ENCODE measurements at regions not wholly inside any gene's neighbourhood (a gene's known extent, or its start where the extent isn't known, plus 50 kb on each side); places are given as distances from the start of the nearest gene placed in this dataset.

GRCh38 chr14:65259000-65259399 lies 153.5 kb upstream of the FUT8 start:
- no peaks in the 10 kb centered on the region for H3K27me3 ChIP-seq
- H3K4me1 ChIP-seq: peaks cover 13% of the 10 kb centered on the region
- H3K4me3 ChIP-seq: no peak overlapping the region
- intact Hi-C loops (cut with DNase I): no loop called here
- no peak for DNase-seq (ENCODE audit: extremely low spot score in 2 of 2)
- H3K36me3 ChIP-seq: no peaks in the 10 kb centered on the region
- TF ChIP-seq POLR2A (IDR thresholded peaks at IDR 0.05) (no peak), POLR2AphosphoS5 (IDR thresholded peaks at IDR 0.05; ENCODE audit: insufficient read depth in 1 of 2, low read depth in 1 of 2) (no peak), CTCF (IDR thresholded peaks at IDR 0.05) (no peak)
- H3K9me3 ChIP-seq: no peaks in the 10 kb centered on the region
- no peak overlapping the region for H3K27ac ChIP-seq

- Histone ChIP-seq H3K4me3 (no peak overlapping the region), H3K27me3 (no peaks in the 10 kb centered on the region), H3K27ac (no peak overlapping the region), H3K9me3 (no peaks in the 10 kb centered on the region), H3K4me1 (peaks cover 13% of the 10 kb centered on the region), H3K36me3 (no peaks in the 10 kb centered on the region)
- DNase-seq (ENCODE audit: extremely low spot score in 2 of 2): no peak
- TF ChIP-seq CTCF (IDR thresholded peaks at IDR 0.05) (no peak), POLR2A (IDR thresholded peaks at IDR 0.05) (no peak), POLR2AphosphoS5 (IDR thresholded peaks at IDR 0.05; ENCODE audit: insufficient read depth in 1 of 2, low read depth in 1 of 2) (no peak)
- intact Hi-C loops (cut with DNase I): no loop called here
These were observed 151.7 kb upstream of the FUT8 start for GRCh38 chr14:65260786-65261185.

DNA sequence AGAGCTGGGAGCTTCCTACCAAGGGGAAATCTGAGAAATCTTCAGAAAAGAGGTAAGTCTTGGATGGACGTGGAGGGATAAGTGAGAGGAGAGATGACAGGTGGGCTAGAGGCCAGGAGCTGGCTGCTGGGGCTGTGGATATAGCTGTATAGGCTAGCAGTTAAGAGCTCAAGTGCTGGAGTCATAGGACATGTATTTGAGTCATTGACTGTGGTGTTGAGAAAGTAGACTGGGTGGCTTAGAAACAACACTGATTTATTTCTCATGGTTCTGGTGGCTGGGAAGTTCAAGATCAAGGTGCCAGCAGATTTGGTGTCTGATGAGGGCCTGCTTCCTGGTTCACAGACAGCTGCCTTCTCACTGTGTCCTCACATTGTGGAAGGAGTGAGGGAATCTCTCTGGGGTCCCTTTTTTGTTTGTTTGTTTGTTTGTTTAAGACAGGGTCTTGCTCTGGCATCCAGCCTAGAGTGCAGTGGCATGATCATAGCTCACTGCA lies 151.1 kb upstream of the FUT8 start:
- Histone ChIP-seq H3K4me1 (peaks cover 13% of the 10 kb centered on the region), H3K27ac (no peak overlapping the region), H3K27me3 (no peaks in the 10 kb centered on the region), H3K36me3 (no peaks in the 10 kb centered on the region), H3K4me3 (no peak overlapping the region), H3K9me3 (no peaks in the 10 kb centered on the region)
- DNase-seq (ENCODE audit: extremely low spot score in 2 of 2): no peak
- TF ChIP-seq CTCF (IDR thresholded peaks at IDR 0.05): no peak
- TF ChIP-seq POLR2A (IDR thresholded peaks at IDR 0.05): no peak
- no peak for TF ChIP-seq POLR2AphosphoS5 (IDR thresholded peaks at IDR 0.05; ENCODE audit: insufficient read depth in 1 of 2, low read depth in 1 of 2)
- intact Hi-C loops (cut with DNase I): no loop called here

GRCh38 chr14:65261946-65262345 lies 150.6 kb upstream of the FUT8 start:
- H3K27me3 ChIP-seq: no peaks in the 10 kb centered on the region
- H3K4me3 ChIP-seq: no peak overlapping the region
- TF ChIP-seq POLR2AphosphoS5 (IDR thresholded peaks at IDR 0.05; ENCODE audit: insufficient read depth in 1 of 2, low read depth in 1 of 2) (no peak), POLR2A (IDR thresholded peaks at IDR 0.05) (no peak), CTCF (IDR thresholded peaks at IDR 0.05) (no peak)
- intact Hi-C loops (cut with DNase I): no loop called here
- DNase-seq (ENCODE audit: extremely low spot score in 2 of 2): no peak
- no peaks in the 10 kb centered on the region for H3K36me3 ChIP-seq
- peaks cover 13% of the 10 kb centered on the region for H3K4me1 ChIP-seq
- H3K27ac ChIP-seq: no peak overlapping the region
- no peaks in the 10 kb centered on the region for H3K9me3 ChIP-seq

GRCh38 chr14:65263177-65263788 lies 149.2 kb upstream of the FUT8 start:
- no peaks in the 10 kb centered on the region for H3K27me3 ChIP-seq
- DNase-seq (ENCODE audit: extremely low spot score in 2 of 2): no peak
- H3K9me3 ChIP-seq: no peaks in the 10 kb centered on the region
- H3K4me1 ChIP-seq: peaks cover 2% of the 10 kb centered on the region
- no peaks in the 10 kb centered on the region for H3K36me3 ChIP-seq
- TF ChIP-seq POLR2A (IDR thresholded peaks at IDR 0.05) (no peak), POLR2AphosphoS5 (IDR thresholded peaks at IDR 0.05; ENCODE audit: insufficient read depth in 1 of 2, low read depth in 1 of 2) (no peak), CTCF (IDR thresholded peaks at IDR 0.05) (no peak)
- no peak overlapping the region for H3K27ac ChIP-seq
- intact Hi-C loops (cut with DNase I): no loop called here
- no peak overlapping the region for H3K4me3 ChIP-seq
